ENCODE measurements at regions not wholly inside any gene's neighbourhood (a gene's known extent, or its start where the extent isn't known, plus 50 kb on each side); places are given as distances from the start of the nearest gene placed in this dataset.

DNA sequence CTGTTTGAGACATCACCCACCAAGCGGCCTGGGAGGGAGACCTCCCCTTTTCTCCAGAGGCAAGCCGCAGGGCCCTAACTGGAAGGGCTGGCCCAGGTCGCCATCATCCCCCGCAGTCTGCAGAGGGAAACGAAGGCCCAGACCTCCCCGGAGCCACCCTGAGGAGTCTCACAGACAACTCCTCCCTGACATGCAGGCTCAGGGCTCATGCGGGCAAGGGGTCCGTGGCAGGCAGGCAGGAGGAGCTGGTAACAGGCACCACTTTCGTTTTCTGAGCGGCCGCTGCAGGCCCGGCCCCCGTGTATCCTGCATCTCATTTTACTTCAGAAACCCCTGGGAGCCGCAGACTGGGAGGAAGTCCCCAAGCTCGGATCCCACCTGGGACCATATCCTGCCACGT is 192.0 kb upstream of the PPP1R26 start:
- peaks cover 0 to 2% of the 10 kb centered on the region in 2 donors for H3K36me3 Mint-ChIP-seq (ENCODE audit: insufficient read depth in 2 of 2)
- ATAC-seq (replicated peaks in 1 of 2) = no peak

GRCh38 chr9:135288054-135288453 is 191.5 kb upstream of the PPP1R26 start:
- Mint-ChIP-seq H3K27ac (no peak overlapping the region), H3K4me1 (ENCODE audit: low read depth) (no peaks in the 10 kb centered on the region), H3K4me3 (no peak overlapping the region), H3K27me3 (ENCODE audit: low read depth) (no peaks in the 10 kb centered on the region), H3K9me3 (peaks cover 0 to 6% of the 10 kb centered on the region in 2 donors), H3K36me3 (ENCODE audit: insufficient read depth in 2 of 2) (peaks cover 0 to 2% of the 10 kb centered on the region in 2 donors)
- ATAC-seq (replicated peaks in 1 of 2) = no peak
- DNase-seq = no peak

More for the DNA sequence above, 192.0 kb upstream of the PPP1R26 start:
- Mint-ChIP-seq H3K27ac (no peak overlapping the region), H3K4me1 (ENCODE audit: low read depth) (no peaks in the 10 kb centered on the region), H3K4me3 (no peak overlapping the region), H3K27me3 (ENCODE audit: low read depth) (no peaks in the 10 kb centered on the region), H3K9me3 (peaks cover 0 to 6% of the 10 kb centered on the region in 2 donors)
- no peak for DNase-seq

GRCh38 chr9:135289081-135289491 is 190.5 kb upstream of the PPP1R26 start:
- Mint-ChIP-seq H3K36me3 (ENCODE audit: insufficient read depth in 2 of 2) (peaks cover 0 to 2% of the 10 kb centered on the region in 2 donors), H3K27ac (no peak overlapping the region), H3K27me3 (ENCODE audit: low read depth) (no peaks in the 10 kb centered on the region), H3K4me3 (no peak overlapping the region), H3K9me3 (peaks cover 0 to 6% of the 10 kb centered on the region in 2 donors), H3K4me1 (ENCODE audit: low read depth) (no peaks in the 10 kb centered on the region)
- DNase-seq = no peak
- ATAC-seq (replicated peaks in 1 of 2) = no peak

- ATAC-seq (replicated peaks in 1 of 2) (no peak), DNase-seq (no peak)
- H3K9me3 Mint-ChIP-seq = peaks cover 0 to 6% of the 10 kb centered on the region in 2 donors
- H3K27me3 Mint-ChIP-seq (ENCODE audit: low read depth) = no peaks in the 10 kb centered on the region
- H3K36me3 Mint-ChIP-seq (ENCODE audit: insufficient read depth in 2 of 2) = peaks cover 0 to 2% of the 10 kb centered on the region in 2 donors
- no peaks in the 10 kb centered on the region for H3K4me1 Mint-ChIP-seq (ENCODE audit: low read depth)
- no peak overlapping the region for H3K27ac Mint-ChIP-seq
- no peak overlapping the region for H3K4me3 Mint-ChIP-seq
These were observed 189.5 kb upstream of the PPP1R26 start for GRCh38 chr9:135290086-135290485.

GRCh38 chr9:135290566-135290965 is 189.0 kb upstream of the PPP1R26 start:
- Mint-ChIP-seq H3K4me3 (no peak overlapping the region), H3K4me1 (ENCODE audit: low read depth) (no peaks in the 10 kb centered on the region), H3K36me3 (ENCODE audit: insufficient read depth in 2 of 2) (peaks cover 0 to 2% of the 10 kb centered on the region in 2 donors), H3K27ac (no peak overlapping the region), H3K9me3 (peaks cover 0 to 6% of the 10 kb centered on the region in 2 donors), H3K27me3 (ENCODE audit: low read depth) (no peaks in the 10 kb centered on the region)
- DNase-seq = no peak
- no peak for ATAC-seq (replicated peaks in 1 of 2)

- Mint-ChIP-seq H3K4me3 (no peak overlapping the region), H3K27me3 (ENCODE audit: low read depth) (no peaks in the 10 kb centered on the region), H3K9me3 (peaks cover 0 to 4% of the 10 kb centered on the region in 2 donors), H3K36me3 (ENCODE audit: insufficient read depth in 2 of 2) (peaks cover 0 to 2% of the 10 kb centered on the region in 2 donors), H3K27ac (no peak overlapping the region), H3K4me1 (ENCODE audit: low read depth) (no peaks in the 10 kb centered on the region)
- no peak for ATAC-seq (replicated peaks in 1 of 2)
- DNase-seq = no peak
These were observed 188.4 kb upstream of the PPP1R26 start for GRCh38 chr9:135291165-135291564.

GRCh38 chr9:135294836-135295235 is 184.7 kb upstream of the PPP1R26 start:
- Mint-ChIP-seq H3K9me3 (no peaks in the 10 kb centered on the region), H3K36me3 (ENCODE audit: insufficient read depth in 2 of 2) (no peaks in the 10 kb centered on the region), H3K4me1 (ENCODE audit: low read depth) (no peaks in the 10 kb centered on the region), H3K27me3 (ENCODE audit: low read depth) (no peaks in the 10 kb centered on the region), H3K27ac (no peak overlapping the region), H3K4me3 (no peak overlapping the region)
- DNase-seq (no peak), ATAC-seq (replicated peaks in 1 of 2) (no peak)

DNA sequence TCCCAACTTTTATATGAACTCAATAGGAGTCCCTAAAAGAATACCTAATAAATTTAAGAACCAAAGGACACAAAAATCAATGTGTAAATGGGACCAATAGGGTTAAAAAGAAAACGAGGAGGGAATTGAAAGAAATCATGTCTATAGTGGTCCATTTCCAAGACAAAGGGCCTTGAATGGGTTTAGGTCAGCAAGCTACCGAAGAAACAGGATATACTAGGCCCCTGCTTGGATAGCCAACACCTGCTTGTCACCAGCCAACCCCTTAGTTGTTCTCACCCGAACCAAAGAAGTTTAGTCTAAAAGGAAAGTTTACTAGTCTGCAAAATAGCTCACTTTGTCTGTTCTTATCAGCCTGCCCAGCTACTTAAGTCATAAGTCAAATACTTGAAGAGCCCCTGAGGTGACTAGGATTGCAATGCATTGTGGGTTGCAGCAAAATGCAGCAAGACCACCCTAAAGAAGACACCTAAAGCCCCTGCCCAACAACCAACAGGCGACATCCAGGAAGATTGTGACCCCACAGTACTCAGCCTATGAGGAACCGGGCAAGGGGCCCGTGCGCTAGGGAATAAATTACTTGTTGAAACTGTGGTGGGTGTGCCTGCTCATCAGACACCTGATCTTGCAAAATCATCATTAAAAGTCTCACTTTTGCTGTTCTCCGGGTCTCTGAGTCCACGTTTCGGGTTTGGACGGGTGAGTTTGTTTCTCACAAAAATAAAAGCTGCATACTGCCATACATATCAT is 183.9 kb upstream of the PPP1R26 start:
- DNase-seq (no peak), ATAC-seq (replicated peaks in 1 of 2) (no peak)
- H3K27me3 Mint-ChIP-seq (ENCODE audit: low read depth) = no peaks in the 10 kb centered on the region
- no peaks in the 10 kb centered on the region for H3K36me3 Mint-ChIP-seq (ENCODE audit: insufficient read depth in 2 of 2)
- no peak overlapping the region for H3K27ac Mint-ChIP-seq
- no peaks in the 10 kb centered on the region for H3K4me1 Mint-ChIP-seq (ENCODE audit: low read depth)
- no peaks in the 10 kb centered on the region for H3K9me3 Mint-ChIP-seq
- no peak overlapping the region for H3K4me3 Mint-ChIP-seq

DNA sequence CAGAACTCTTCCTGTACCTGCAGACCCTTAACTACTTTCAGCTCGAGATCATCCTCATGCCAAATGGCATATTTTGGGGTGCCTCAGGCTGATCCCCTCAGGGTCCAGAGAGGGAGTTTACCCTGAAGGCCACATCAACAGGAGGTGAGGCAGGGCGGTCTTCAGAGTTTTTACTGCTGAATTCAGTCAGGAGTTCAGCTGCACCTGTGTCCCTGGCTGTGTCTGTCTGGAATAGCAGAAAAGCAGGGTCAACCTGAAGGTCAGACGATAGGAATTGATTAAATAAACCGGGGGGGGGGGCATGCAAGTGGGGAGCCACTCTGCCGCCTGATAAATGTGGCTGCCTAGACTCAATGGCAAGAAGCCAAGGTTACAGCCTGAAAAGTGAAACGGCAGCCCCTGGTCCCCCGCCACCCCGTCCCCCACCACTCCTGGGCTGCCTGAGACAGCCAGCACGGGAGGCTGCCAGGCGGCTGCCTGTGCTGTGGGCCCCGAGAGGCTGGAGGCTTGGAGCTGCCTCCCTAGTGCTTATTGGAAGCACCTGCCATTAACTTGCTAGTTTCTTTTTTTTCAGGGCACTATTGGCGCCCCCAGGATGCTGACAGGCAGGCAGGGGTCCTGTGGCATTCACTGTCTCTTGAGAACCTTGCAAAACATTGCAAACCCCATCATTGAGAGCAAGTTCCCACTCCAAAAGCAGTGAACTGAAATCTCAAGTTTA is 182.7 kb upstream of the PPP1R26 start:
- no peak for ATAC-seq (replicated peaks in 1 of 2)
- no peaks in the 10 kb centered on the region for H3K36me3 Mint-ChIP-seq (ENCODE audit: insufficient read depth in 2 of 2)
- DNase-seq = no peak
- H3K27ac Mint-ChIP-seq = no peak overlapping the region
- no peaks in the 10 kb centered on the region for H3K4me1 Mint-ChIP-seq (ENCODE audit: low read depth)
- H3K4me3 Mint-ChIP-seq = no peak overlapping the region
- no peaks in the 10 kb centered on the region for H3K9me3 Mint-ChIP-seq
- H3K27me3 Mint-ChIP-seq (ENCODE audit: low read depth) = no peaks in the 10 kb centered on the region

GRCh38 chr9:135297456-135298075 is 182.0 kb upstream of the PPP1R26 start:
- DNase-seq (no peak), ATAC-seq (replicated peaks in 1 of 2) (no peak)
- Mint-ChIP-seq H3K4me3 (no peak overlapping the region), H3K4me1 (ENCODE audit: low read depth) (no peaks in the 10 kb centered on the region), H3K9me3 (no peaks in the 10 kb centered on the region), H3K27me3 (ENCODE audit: low read depth) (no peaks in the 10 kb centered on the region), H3K36me3 (ENCODE audit: insufficient read depth in 2 of 2) (no peaks in the 10 kb centered on the region), H3K27ac (no peak overlapping the region)

- Mint-ChIP-seq H3K4me3 (no peak overlapping the region), H3K27me3 (ENCODE audit: low read depth) (peaks cover 7% of the 10 kb centered on the region), H3K9me3 (peaks cover 0 to 7% of the 10 kb centered on the region in 2 donors), H3K27ac (no peak overlapping the region), H3K36me3 (ENCODE audit: insufficient read depth in 2 of 2) (no peaks in the 10 kb centered on the region), H3K4me1 (ENCODE audit: low read depth) (no peaks in the 10 kb centered on the region)
- ATAC-seq (replicated peaks in 1 of 2) (no peak), DNase-seq (no peak)
These were observed 180.4 kb upstream of the PPP1R26 start for GRCh38 chr9:135299239-135299590.

- Mint-ChIP-seq H3K36me3 (ENCODE audit: insufficient read depth in 2 of 2) (no peaks in the 10 kb centered on the region), H3K27ac (no peak overlapping the region), H3K9me3 (peaks cover 0 to 7% of the 10 kb centered on the region in 2 donors), H3K27me3 (ENCODE audit: low read depth) (peaks cover 10% of the 10 kb centered on the region), H3K4me1 (ENCODE audit: low read depth) (no peaks in the 10 kb centered on the region), H3K4me3 (no peak overlapping the region)
- DNase-seq (no peak), ATAC-seq (replicated peaks in 1 of 2) (no peak)
These were observed 179.8 kb upstream of the PPP1R26 start for GRCh38 chr9:135299651-135300345.

All from activated T-cell treated with anti-CD3 and anti-CD28 coated beads, Interleukin-2, amount 50 U/mL, for 72 hours (primary cell).